RWPE1 (cell line): ENCODE measurements at regions not wholly inside any gene's neighbourhood (a gene's known extent, or its start where the extent isn't known, plus 50 kb on each side); places are given as distances from the start of the nearest gene placed in this dataset.

Experiments
- CTCF ChIA-PET: fragments of 350-600 bp; sonication (Branson Sonifier 250); formaldehyde crosslinking; extraction: SDS; loops from one replicate; lab custom pipeline; 2021; lab: Yijun Ruan, JAX
- POLR2A ChIA-PET: fragments of 400-600 bp; formaldehyde crosslinking; extraction: SDS; loops from one replicate; lab custom pipeline; 2020; ENCODE audit warnings: antibody characterized with exemption; ENCODE audit not compliant: low non-redundant PET; lab: Yijun Ruan, JAX
- DNase-seq: peaks from one replicate; pipeline ENCODE4 v3.0.0; 2012; ENCODE audit warnings: low spot score
- H3K27ac ChIP-seq: fragments of 450-650 bp; 2 replicates; pipeline ENCODE4 v1.5.1; 2017
- TF ChIP-seq, protein P1 (sequence below): fragments of 450-650 bp; conservative IDR thresholded peaks from 2 replicates; pipeline ENCODE4 v1.5.1; 2017; ENCODE audit warnings: low read depth, mild to moderate bottlenecking

DNA sequence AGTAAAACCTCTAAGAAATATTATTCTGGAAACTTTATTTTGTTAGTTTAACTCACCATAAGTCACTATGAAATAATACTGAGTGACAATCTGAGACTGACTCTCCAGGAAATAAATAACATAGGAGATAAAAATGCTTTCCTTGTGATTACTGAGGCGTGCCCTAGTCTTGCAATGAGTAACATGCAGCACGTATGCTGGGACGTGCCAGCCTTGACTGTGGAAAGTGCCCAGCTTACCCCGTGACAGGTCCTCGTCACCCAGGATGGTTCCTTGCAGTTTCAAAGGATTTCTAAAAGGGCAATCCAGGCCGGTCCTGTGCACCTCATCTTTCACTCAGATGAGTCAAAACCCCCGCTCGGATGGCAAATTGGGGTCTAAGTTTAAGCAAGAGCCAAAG is 720.8 kb upstream of the ADAMTS16 start:
- TF ChIP-seq, protein P1, sequence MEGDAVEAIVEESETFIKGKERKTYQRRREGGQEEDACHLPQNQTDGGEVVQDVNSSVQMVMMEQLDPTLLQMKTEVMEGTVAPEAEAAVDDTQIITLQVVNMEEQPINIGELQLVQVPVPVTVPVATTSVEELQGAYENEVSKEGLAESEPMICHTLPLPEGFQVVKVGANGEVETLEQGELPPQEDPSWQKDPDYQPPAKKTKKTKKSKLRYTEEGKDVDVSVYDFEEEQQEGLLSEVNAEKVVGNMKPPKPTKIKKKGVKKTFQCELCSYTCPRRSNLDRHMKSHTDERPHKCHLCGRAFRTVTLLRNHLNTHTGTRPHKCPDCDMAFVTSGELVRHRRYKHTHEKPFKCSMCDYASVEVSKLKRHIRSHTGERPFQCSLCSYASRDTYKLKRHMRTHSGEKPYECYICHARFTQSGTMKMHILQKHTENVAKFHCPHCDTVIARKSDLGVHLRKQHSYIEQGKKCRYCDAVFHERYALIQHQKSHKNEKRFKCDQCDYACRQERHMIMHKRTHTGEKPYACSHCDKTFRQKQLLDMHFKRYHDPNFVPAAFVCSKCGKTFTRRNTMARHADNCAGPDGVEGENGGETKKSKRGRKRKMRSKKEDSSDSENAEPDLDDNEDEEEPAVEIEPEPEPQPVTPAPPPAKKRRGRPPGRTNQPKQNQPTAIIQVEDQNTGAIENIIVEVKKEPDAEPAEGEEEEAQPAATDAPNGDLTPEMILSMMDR, result no peak
- DNase-seq, result no peak
- ChIA-PET POLR2A (no interaction called here), CTCF (interaction anchor here (0.5 kb wide), 1 partner anchor 12 kb away, joined by 3 read pairs; no protein-coding TSS in a partner anchor)
- no peak overlapping the region for H3K27ac ChIP-seq

DNA sequence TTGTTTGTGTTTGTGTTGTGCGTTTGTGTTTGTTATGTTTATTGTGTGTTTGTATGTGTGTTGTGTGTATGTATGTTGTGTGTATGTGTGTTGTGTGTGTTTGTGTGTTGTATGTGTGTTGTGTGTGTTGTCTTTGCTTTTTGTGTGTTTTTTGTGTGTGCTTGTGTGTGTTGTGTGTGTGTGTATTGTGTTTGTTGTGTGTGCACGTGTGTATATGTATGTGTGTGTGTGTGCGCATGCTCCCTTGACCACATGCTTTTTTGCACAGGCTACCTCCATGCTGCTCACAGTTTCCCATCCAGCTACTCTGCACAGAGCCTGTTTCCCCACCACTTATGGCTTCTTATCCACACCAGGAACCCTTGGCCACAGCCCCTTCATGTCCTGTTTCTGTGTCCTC is 720.0 kb upstream of the ADAMTS16 start:
- no peak for DNase-seq
- ChIA-PET CTCF (no interaction called here), POLR2A (no interaction called here)
- no peak overlapping the region for H3K27ac ChIP-seq
- TF ChIP-seq, protein P1, result no peak

DNA sequence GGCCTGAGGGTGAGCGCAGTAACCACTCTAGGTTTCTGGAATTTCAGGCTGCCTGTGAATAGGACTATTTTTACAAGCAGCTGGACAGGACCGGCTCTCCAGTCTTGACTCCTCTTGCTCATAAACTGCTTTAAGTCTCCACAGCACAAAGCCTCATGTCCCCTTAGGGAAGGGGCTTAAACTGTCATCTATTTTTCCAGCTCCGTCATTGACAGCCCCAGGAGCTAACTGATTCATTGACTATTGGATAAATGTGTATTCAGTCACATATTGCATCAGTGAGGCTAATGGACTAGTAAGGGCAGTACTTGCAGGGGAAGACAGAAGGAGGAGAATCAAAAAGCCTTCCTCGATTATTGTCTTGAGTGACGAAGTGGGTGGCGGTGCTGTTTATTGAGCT is 719.4 kb upstream of the ADAMTS16 start:
- POLR2A ChIA-PET, result no interaction called here
- TF ChIP-seq, protein P1, result no peak
- no peak for DNase-seq
- CTCF ChIA-PET, result no interaction called here
- H3K27ac ChIP-seq, result no peak overlapping the region

DNA sequence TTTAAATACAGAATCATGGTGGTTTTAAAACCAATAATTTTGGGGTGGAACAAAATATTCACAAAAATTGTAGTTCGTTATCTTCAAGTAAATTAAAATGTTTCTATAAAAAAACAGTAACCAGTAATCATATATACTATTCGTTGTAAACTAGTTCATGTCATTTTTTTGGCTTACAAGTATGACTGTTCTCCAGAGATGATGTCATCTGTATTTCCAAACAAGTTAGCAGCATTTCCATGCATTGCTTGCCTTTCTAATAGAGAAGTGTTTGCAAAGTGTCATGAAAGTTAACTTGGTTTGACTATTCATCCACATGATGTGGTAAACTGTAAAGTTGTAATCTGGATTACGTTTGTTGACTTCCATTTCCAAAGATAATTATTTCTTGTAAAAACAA is 717.9 kb upstream of the ADAMTS16 start:
- no peak overlapping the region for H3K27ac ChIP-seq
- DNase-seq, result no peak
- ChIA-PET POLR2A (no interaction called here), CTCF (no interaction called here)
- TF ChIP-seq, protein P1, result no peak

DNA sequence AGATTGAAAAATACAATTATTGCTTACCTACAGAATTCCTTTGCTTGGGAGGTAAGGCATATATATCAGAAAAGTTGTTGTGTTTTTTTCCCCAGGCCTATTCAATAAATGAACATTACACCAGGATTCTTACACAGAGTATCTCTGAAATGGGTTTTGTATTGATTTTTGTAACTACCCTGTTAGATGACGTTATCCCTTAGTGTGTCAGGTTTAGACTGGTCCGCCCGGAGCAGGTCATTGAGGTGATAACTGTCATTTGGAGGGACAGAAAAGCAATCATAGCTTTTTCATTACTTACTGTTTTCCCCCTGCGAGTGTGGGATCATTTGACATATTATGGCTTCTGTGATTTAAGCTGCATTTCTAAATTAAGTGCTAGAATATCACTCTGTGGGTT is 715.2 kb upstream of the ADAMTS16 start:
- ChIA-PET POLR2A (no interaction called here), CTCF (no interaction called here)
- H3K27ac ChIP-seq, result no peak overlapping the region
- DNase-seq, result no peak
- TF ChIP-seq, protein P1, result no peak

DNA sequence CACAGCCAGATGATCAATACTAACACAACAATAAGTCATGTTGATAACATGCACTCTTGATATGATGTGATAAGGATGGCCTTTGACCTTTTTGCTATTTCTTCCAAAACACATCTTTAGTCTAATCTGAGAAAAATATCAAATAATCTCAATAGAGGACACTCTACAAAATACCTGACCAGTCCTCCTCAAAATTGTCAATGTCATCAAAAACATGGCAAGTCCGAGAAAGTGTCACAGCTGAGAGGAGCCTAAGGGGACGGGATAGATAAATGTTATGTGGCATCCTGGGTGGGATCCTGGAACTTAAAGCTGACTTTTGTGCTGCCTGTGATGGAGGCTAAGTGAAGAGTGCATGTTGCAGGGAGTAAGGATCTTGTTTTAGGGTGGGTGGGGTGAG is 699.6 kb upstream of the ADAMTS16 start:
- ChIA-PET CTCF (no interaction called here), POLR2A (no interaction called here)
- TF ChIP-seq, protein P1, result no peak
- no peak for DNase-seq
- H3K27ac ChIP-seq, result no peak overlapping the region

DNA sequence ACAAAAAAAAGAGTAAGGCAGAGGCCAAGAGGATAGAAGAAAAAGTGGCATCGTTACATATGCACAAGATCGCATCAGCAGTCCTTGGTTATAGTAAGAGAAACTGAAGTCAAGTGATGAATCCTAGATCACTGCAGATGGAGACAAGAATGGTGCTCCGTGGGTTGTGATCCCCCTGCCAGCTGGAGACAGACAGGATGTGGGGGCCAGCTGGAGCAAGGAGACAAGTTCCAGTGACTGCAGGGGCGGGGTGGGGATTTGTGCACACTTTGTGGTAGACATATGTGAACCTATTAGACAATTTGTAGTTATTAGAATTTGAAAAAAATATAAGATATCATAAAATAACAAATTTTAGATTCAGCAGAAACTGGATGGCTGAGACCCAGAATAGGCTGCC is 697.9 kb upstream of the ADAMTS16 start:
- DNase-seq, result no peak
- TF ChIP-seq, protein P1, result no peak
- no peak overlapping the region for H3K27ac ChIP-seq
- POLR2A ChIA-PET, result no interaction called here
- CTCF ChIA-PET, result no interaction called here
